ENCODE measurements at regions not wholly inside any gene's neighbourhood (a gene's known extent, or its start where the extent isn't known, plus 50 kb on each side); places are given as distances from the start of the nearest gene placed in this dataset.

- no peak for TF ChIP-seq CTCF (IDR thresholded peaks at IDR 0.05)
- TF ChIP-seq POLR2A (IDR thresholded peaks at IDR 0.05), result no peak
Observed at GRCh38 chr3:159139326-159139725, 337.5 kb downstream of the MFSD1 start.
